ENCODE measurements at regions not wholly inside any gene's neighbourhood (a gene's known extent, or its start where the extent isn't known, plus 50 kb on each side); places are given as distances from the start of the nearest gene placed in this dataset.
"Not testable (repeated sequence)": the region's sequence is repeated elsewhere in the genome, so short reads cannot be mapped to it uniquely, and the experiment has no call there.

- DNase-seq (ENCODE audit: low read depth) = not testable (repeated sequence)
Observed at GRCh38 chr6:86731631-86732030, 205.7 kb upstream of the HTR1E start.

GRCh38 chr6:86730772-86731171 is 206.6 kb upstream of the HTR1E start:
- not testable (repeated sequence) for DNase-seq (ENCODE audit: low read depth)

- DNase-seq (ENCODE audit: low read depth) = no peak
Observed at GRCh38 chr6:86730216-86730615, 207.1 kb upstream of the HTR1E start.

GRCh38 chr6:86728976-86729375 is 208.4 kb upstream of the HTR1E start:
- no peak for DNase-seq (ENCODE audit: low read depth)

- DNase-seq (ENCODE audit: low read depth) = no peak
Observed at GRCh38 chr6:86724695-86725094, 212.6 kb upstream of the HTR1E start.

GRCh38 chr6:86723729-86724128 is 213.6 kb upstream of the HTR1E start:
- no peak for DNase-seq (ENCODE audit: low read depth)

- DNase-seq (ENCODE audit: low read depth) = no peak
Observed at GRCh38 chr6:86723151-86723550, 214.2 kb upstream of the HTR1E start.

- no peak for DNase-seq (ENCODE audit: low read depth)
Observed at GRCh38 chr6:86722131-86722530, 215.2 kb upstream of the HTR1E start.

- no peak for DNase-seq (ENCODE audit: low read depth)
Observed at GRCh38 chr6:86715676-86716075, 221.7 kb upstream of the HTR1E start.

GRCh38 chr6:86712039-86712438 is 225.3 kb upstream of the HTR1E start:
- no peak for DNase-seq (ENCODE audit: low read depth)

GRCh38 chr6:86707545-86708120 is 229.7 kb upstream of the HTR1E start:
- no peak for DNase-seq (ENCODE audit: low read depth)

- no peak for DNase-seq (ENCODE audit: low read depth)
Observed at GRCh38 chr6:86706449-86706848, 230.9 kb upstream of the HTR1E start.

- DNase-seq (ENCODE audit: low read depth) = not testable (repeated sequence)
Observed at GRCh38 chr6:86701228-86701627, 236.1 kb upstream of the HTR1E start.

GRCh38 chr6:86686496-86686895 is 250.8 kb upstream of the HTR1E start:
- DNase-seq (ENCODE audit: low read depth) = no peak

GRCh38 chr6:86685230-86685797 is 252.0 kb upstream of the HTR1E start:
- no peak for DNase-seq (ENCODE audit: low read depth)

- no peak for DNase-seq (ENCODE audit: low read depth)
Observed at GRCh38 chr6:86683132-86683908, 254.0 kb upstream of the HTR1E start.

GRCh38 chr6:86682297-86682696 is 255.0 kb upstream of the HTR1E start:
- no peak for DNase-seq (ENCODE audit: low read depth)

- DNase-seq (ENCODE audit: low read depth) = not testable (repeated sequence)
Observed at GRCh38 chr6:86681140-86681539, 256.2 kb upstream of the HTR1E start.

GRCh38 chr6:86672125-86672524 is 265.2 kb upstream of the HTR1E start:
- not testable (repeated sequence) for DNase-seq (ENCODE audit: low read depth)

GRCh38 chr6:86657192-86657591 is 280.1 kb upstream of the HTR1E start:
- DNase-seq (ENCODE audit: low read depth) = no peak

GRCh38 chr6:86629123-86629522 is 308.2 kb upstream of the HTR1E start:
- DNase-seq (ENCODE audit: low read depth) = no peak

- no peak for DNase-seq (ENCODE audit: low read depth)
Observed at GRCh38 chr6:86619428-86619827, 317.9 kb upstream of the HTR1E start.

GRCh38 chr6:86615299-86615698 is 322.0 kb upstream of the HTR1E start:
- DNase-seq (ENCODE audit: low read depth) = no peak
